Stimulated activated CD4-positive, alpha-beta T cell treated with anti-CD3 and anti-CD28 coated beads, Interleukin-4, amount 100 ng/mL, for 48 hours (primary cell): ENCODE measurements at regions not wholly inside any gene's neighbourhood (a gene's known extent, or its start where the extent isn't known, plus 50 kb on each side); places are given as distances from the start of the nearest gene placed in this dataset.
"Not testable (repeated sequence)": the region's sequence is repeated elsewhere in the genome, so short reads cannot be mapped to it uniquely, and the experiment has no call there.

Experiments used
- DNase-seq, 2 donors: peaks; one replicate each; pipeline ENCODE4 v3.0.0-alpha.2; 2020; ENCODE audit warnings: low read depth in 2 of 2

GRCh38 chr9:42434844-42435714 lies 251.6 kb downstream of the SPATA31A6 start:
- DNase-seq, result not testable (repeated sequence)

DNA sequence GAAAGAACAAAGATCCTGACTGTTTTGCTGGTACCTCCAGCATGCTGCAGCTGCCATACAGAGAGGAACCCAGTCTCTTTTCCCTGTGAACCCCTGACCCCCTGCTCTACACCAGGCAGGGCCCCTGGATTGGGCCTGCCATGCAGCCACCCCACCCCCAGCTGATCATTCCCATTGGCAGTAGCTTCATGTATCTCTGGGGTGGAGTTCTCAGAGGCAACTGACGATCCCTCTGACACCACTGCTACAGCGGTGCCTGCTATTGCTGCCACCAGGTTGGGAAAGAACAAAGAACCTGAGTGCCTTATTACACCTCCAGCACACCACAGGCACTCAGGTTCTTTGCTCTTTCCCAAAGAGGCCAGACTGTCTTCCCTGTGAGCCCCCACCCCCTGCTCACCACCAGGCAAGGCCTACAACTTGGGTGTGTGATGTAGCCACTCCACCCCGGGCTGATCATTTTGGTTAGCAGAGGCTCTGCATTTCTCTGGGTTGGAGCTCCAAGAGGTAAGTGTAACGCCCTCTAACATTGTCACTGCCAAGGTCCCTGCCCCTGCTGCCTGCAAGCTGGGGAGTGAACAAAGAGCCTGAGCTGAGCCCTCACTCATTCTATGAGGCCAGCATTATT lies 252.4 kb downstream of the SPATA31A6 start:
- not testable (repeated sequence) for DNase-seq

DNA sequence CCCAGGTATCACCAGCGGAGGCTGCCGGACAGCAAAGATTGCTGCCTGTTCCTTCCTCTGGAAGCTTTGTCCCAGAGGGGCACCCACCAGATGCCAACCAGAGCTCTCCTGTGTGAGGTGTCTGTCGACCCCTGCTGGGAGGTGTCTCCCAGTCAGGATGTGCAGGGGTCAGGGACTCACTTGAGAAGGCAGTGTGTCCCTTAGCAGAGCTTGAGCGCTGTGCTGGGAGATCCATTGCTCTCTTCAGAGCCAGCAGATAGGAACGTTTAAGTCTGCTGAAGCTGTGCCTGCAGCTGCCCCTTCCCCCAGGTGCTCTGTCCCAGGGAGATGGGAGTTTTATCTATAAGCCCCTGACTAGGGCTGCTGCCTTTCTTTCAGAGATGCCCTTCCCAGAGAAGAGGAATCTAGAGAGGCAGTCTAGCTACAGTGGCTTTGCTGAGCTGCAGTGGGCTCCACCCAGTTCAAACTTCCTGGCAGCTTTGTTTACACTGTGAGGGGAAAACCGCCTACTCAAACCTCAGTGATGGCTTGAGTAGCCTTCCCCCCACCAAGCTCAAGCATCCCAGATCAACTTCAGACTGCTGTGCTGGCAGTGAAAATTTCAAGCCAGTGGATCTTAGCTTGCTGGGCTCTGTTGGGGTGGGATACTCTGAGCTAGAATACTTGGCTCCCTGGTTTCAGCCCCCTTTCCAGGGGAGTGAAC lies 253.7 kb downstream of the SPATA31A6 start:
- not testable (repeated sequence) for DNase-seq

GRCh38 chr9:42442680-42443079 lies 259.2 kb downstream of the SPATA31A6 start:
- DNase-seq, result not testable (repeated sequence)

DNA sequence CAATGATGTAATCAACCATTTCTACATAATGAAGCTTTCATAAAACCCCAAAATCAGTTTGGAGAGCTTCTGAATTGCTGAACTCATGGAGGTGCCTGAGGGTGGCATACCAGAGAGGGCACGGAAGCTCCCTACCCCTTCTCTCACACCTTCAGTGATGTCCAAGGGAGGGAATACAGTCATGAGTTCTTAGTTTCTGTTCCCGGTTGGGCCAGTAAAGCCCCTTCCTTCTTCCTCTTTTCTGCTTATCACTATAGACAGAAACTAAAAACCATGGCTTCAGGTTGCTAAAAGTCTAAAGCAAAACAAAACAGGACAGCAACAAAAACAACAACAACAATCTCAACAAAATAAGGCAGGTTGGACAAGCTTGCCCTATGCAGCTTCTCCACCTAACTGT lies 260.0 kb downstream of the SPATA31A6 start:
- DNase-seq, result not testable (repeated sequence)

DNA sequence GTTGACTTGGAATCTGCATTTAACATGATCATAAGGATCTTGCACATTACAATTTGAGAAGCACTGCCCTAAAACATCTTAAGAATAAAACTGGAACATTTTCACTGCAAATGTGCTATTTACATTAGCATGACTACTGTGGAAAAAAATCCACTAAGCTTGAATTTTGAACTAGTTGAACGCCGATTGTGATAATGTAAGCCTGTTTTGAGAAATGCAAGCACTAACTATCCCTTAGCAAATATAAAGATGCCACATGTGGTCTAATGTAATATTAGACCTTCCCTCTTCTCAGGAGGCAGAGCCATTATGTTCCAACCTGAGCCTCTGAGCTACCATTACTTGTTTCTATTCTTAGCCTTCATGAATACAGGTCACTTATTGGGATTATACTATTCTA lies 278.0 kb downstream of the SPATA31A6 start:
- DNase-seq, result not testable (repeated sequence)

DNA sequence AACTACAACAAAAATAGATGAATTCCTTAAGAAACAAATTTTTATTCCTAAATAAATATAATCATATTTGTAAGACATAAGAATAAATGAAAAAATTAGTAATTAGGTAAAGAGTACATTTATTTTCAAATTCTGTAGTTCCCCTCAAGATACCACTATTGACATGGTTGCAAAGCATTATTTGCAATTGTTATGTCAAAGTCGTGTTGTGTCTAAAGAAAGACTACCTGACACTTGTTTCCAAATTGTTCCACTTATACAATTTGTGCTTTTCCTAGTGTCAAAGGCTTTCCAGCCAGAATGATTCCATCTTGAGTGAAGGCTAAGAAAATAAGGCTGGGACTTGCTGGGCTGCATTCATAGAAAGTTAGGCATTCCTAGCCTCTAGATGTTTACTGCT lies 278.4 kb downstream of the SPATA31A6 start:
- DNase-seq, result not testable (repeated sequence)

- DNase-seq, result not testable (repeated sequence)
Measured at GRCh38 chr9:42463981-42464380, 280.5 kb downstream of the SPATA31A6 start.

DNA sequence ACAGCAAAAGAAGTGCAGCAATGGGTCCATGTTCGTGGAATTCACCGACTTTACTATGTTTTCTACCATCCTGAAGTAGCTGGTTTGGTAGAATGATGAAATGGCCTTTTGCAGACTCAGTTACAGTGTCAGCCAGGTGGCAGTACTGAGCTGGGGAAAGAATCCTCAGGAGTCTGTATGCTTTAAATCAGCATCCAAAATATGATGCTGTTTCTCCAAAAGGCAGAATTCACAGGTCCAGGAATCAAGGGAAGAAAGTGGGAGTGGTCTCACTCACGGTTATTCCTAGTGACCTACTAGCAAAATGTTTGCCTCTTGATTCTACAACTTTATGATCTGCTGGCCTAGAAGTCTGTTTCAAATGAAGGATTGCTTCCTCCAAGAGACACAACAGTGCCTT lies 287.1 kb downstream of the SPATA31A6 start:
- not testable (repeated sequence) for DNase-seq

DNA sequence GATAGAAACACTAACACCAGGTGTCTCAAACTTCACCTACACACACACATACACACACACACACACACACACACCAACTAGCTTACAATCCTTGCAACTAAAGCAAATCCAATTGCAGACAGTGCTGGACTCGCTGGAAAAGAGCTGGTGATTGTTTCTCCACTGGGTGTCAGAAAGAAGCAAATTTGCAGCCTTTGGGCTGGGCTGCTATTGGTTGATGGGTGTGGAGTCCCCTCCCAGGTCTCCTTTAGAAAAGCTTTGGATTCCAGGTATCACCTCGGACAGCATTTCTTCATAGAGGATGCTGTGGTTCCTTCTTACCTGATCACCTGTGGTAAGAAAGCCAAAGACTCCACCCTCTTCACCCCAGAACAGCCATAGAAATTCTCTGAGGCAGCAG lies 307.5 kb downstream of the SPATA31A6 start:
- not testable (repeated sequence) for DNase-seq

GRCh38 chr9:42502620-42503264 lies 319.3 kb downstream of the SPATA31A6 start:
- DNase-seq, result not testable (repeated sequence)

- not testable (repeated sequence) for DNase-seq
Measured at GRCh38 chr9:42508111-42508510, 324.7 kb downstream of the SPATA31A6 start.

DNA sequence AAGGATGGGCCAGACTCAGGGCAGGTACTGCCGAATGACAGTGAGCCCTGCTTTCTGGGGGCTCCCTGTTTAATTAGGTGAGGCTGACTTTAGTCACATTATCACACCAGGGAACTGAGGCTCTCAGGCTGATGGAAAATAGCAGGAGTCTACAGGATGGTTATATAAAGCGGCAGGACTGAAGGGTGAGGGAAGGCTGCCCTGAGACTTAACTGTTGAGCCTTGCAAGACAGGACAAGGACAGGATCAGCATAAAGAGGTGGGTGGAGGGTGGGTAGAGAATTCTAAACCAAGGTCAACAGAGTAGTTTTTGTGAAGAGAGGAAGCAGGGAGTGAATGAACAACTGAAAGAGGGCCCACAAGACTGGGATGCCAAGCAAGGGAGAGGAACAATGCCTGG lies 330.1 kb downstream of the SPATA31A6 start:
- not testable (repeated sequence) for DNase-seq

DNA sequence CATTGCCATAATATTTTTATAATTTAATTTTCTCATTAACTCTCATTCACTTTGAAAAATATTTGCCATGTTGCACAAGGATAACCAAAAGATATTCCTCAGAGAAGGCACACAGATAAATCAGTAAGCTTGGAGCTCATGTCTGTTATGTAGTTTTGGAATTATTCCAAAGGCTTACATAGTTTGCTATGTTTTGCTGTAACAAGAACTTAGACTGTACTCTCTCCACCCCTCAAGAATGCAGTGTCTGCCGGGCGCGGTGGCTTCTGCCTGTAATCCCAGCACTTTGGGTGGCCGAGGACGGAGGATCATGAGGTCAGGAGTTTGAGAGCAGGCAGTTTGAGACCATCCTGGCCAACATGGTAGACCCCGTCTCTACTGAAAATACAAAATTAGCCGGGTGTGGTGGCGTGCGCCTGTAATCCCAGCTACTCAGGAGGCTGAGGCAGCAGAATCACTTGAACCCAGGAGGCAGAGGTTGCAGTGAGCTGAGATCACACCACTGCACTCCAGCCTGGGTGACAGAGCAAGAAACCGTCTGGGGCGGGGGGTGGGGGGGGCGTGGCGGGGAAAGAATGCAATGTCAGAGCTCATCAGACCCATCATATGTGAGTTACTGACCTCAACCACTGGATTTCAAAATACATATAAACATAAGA lies 351.0 kb downstream of the SPATA31A6 start:
- not testable (repeated sequence) for DNase-seq

DNA sequence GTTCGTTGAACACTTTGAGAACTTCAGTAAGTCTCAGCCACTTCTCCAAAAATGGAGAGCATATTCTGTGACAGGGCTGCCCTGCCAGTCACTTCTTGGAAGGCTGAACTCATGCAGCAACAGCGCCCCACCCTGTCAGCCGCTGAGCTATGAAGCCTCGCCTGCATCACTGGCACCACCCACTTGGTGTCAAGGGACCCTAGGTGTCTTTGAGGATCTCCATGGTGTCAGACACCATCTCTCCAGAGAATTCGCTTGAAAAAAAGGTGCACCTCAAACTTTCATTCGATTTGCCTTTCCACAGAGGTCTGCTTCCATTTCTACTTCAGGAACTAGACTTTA lies 351.5 kb downstream of the SPATA31A6 start:
- DNase-seq, result peak in 1 of 2 donors; percentile 26

DNA sequence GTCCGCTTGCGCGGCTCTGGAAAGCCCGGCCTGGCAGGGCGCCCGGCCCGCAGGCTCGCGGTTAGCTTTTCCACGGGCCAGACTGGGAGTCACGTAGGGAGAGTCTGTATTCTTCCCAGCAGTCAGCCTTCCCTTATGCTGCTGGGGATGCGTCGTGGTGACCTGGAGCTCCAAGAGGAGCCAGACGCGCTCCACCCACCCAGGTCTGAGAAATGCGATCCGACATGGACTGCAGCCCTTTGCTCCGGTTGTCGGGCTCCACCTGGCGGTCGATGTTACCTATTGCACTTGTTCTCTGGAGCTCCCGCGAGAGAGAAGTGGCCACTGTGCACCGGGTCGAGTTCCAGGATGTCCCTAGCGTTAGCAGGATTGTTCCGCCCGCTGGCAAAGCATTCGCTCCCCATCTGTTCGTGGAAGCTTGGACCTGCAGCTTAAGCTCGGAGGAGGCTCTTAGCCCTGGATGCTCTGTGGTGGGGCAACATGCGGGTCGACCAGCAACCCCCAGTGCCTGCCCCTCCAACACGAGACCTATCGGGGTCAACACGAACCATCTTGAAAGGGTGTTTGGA lies 367.4 kb downstream of the SPATA31A6 start:
- not testable (repeated sequence) for DNase-seq

- DNase-seq, result not testable (repeated sequence)
Measured at GRCh38 chr9:42568530-42568929, 385.1 kb downstream of the SPATA31A6 start.

DNA sequence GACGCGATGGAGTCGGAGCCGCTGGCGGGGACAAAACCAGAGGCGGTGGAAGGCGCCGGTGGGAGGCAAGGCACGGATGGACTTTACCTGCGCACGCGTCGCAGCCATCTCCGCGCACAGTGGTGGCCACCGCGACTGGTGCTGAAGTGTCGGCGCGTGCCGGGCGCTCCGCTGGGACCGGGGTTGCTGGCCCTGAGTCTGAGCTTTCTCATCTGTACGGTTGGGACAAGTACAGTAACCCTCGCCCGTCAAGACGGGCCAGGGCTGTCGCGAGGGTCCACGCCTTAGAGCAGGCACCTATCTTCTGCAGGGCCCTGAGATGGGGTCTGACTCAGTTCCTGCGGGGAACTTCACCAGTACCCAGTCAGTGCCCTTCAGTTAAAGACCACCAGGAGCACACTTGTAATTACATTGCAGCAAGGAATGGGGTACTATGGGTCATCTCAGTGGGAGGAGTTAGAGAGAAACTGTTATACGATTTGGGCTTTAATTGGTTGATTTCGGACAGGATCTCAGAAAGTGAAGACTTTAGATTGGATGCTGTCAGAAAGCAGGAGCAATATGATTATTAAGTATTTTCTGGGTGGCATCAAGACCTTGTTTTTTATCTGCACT lies 385.6 kb downstream of the SPATA31A6 start:
- DNase-seq, result not testable (repeated sequence)

DNA sequence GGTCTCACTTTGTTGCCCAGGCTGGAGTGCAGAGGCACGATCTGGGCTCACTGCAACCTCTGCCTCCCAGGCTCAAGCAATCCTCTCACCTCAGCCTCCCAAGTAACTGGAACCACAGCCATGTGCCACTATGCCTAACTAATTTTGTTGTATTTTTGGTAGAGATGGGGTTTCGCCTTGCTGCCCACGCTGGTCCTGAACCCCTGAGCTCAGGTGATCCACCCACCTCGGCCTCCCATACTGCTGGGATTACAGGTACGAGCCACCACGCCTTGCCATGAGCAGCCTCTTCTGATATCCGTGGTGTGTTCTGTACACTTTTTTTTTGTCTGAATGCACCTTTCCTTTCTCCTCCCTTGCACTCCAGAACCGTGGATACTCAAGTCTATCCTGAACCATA lies 394.4 kb downstream of the SPATA31A6 start:
- not testable (repeated sequence) for DNase-seq
